Endothelial cell of umbilical vein (primary cell): ENCODE measurements at regions not wholly inside any gene's neighbourhood (a gene's known extent, or its start where the extent isn't known, plus 50 kb on each side); places are given as distances from the start of the nearest gene placed in this dataset.

Experiments used
- BruUV-seq: library from RNA; stranded (reverse); fragments of 400-500 nt; replicated peaks from 2 replicates; lab custom pipeline; 2021; lab: Mats Ljungman, UMichigan
- CTCF ChIA-PET: fragments of 300-600, 350-600 bp; sonication (Branson Sonifier 250); formaldehyde crosslinking; loops from one replicate; lab custom pipeline; 2021; ENCODE audit warnings: antibody characterized with exemption, inconsistent platforms; lab: Charles Lee
- POLR2A ChIA-PET: fragments of 300-600, 350-600 bp; sonication (Branson Sonifier 250); formaldehyde crosslinking; loops from one replicate; lab custom pipeline; 2021; ENCODE audit warnings: antibody characterized with exemption, inconsistent platforms; lab: Charles Lee
- DNase-seq: peaks from one replicate; pipeline ENCODE4 v3.0.0-alpha.2; 2011; ENCODE audit warnings: low read depth, low spot score
- FAIRE-seq: peaks from 2 replicates; lab custom pipeline; 2011; peaks lifted over from hg19 to GRCh38; lab: Jason Lieb, UNC
- H2AFZ ChIP-seq: 2 replicates; pipeline ENCODE4 v1.6.0; 2012; ENCODE audit warnings: low read depth, low read length, control low read depth, inconsistent platforms
- H3K27ac ChIP-seq: 2 replicates; pipeline ENCODE4 v1.5.1; 2011; ENCODE audit warnings: low read depth, mild to moderate bottlenecking, control low read depth, low read length, moderate library complexity; ENCODE audit not compliant: insufficient read depth
- H3K27me3 ChIP-seq, 2 experiments: 2 replicates each; pipeline versions ENCODE4 v1.6.0 to v1.6.1; 2011; ENCODE audit warnings: low read length in 2 of 2, mixed read lengths in 1 of 2; ENCODE audit not compliant: control insufficient read depth in 2 of 2, insufficient read depth in 2 of 2
- H3K36me3 ChIP-seq, 2 experiments: 2 replicates in 1 of 2; 3 replicates in 1 of 2; pipeline ENCODE4 v1.5.1; 2011; ENCODE audit warnings: low read length in 2 of 2, mild to moderate bottlenecking in 1 of 2, moderate library complexity in 1 of 2; ENCODE audit not compliant: control insufficient read depth in 2 of 2, insufficient read depth in 2 of 2; ENCODE audit errors: extremely low read depth in 1 of 2
- H3K4me1 ChIP-seq: 3 replicates; pipeline ENCODE4 v1.5.1; 2011; ENCODE audit warnings: mild to moderate bottlenecking, low read length; ENCODE audit not compliant: control insufficient read depth, insufficient read depth; ENCODE audit errors: extremely low read depth
- H3K4me2 ChIP-seq: 2 replicates; pipeline ENCODE4 v1.6.1; 2011; ENCODE audit warnings: low read length, control low read depth, mixed read lengths; ENCODE audit not compliant: insufficient read depth
- H3K4me3 ChIP-seq, 3 experiments: fragments of 200-600 bp in 1 of 3; sonication (generic), shearing (Covaris generic) in 1 of 3; replicated peaks in 1 of 3; 2 replicates each; pipeline ENCODE4 v1.5.1; 2011 to 2016; ENCODE audit warnings: control low read depth in 3 of 3, low read length in 3 of 3, mild to moderate bottlenecking in 2 of 3, inconsistent platforms in 1 of 3, low read depth in 1 of 3, moderate library complexity in 1 of 3; ENCODE audit not compliant: insufficient read depth in 1 of 3
- H3K79me2 ChIP-seq: 2 replicates; pipeline ENCODE4 v1.6.0; 2012; ENCODE audit warnings: low read length, inconsistent platforms; ENCODE audit not compliant: control insufficient read depth, insufficient read depth
- H3K9ac ChIP-seq: replicated peaks from 2 replicates; pipeline ENCODE3; 2011; ENCODE audit warnings: low read length, control low read depth; ENCODE audit not compliant: insufficient read depth; ENCODE audit errors: extremely low read depth
- H3K9me1 ChIP-seq: replicated peaks from 3 replicates; pipeline ENCODE4 v1.6.0; 2011; ENCODE audit warnings: mild to moderate bottlenecking, low read length; ENCODE audit not compliant: control insufficient read depth, insufficient read depth; ENCODE audit errors: extremely low read depth
- H3K9me3 ChIP-seq: replicated peaks from 2 replicates; pipeline ENCODE4 v1.5.1; 2012; ENCODE audit warnings: low read length, inconsistent platforms; ENCODE audit not compliant: control insufficient read depth, insufficient read depth
- H4K20me1 ChIP-seq: replicated peaks from 2 replicates; pipeline ENCODE3; 2011; ENCODE audit warnings: mild to moderate bottlenecking, low read length; ENCODE audit not compliant: control insufficient read depth, insufficient read depth; ENCODE audit errors: extremely low read depth
- CTCF ChIP-seq, 2 donors: IDR thresholded peaks; 1 replicate in 1 of 2; 2 replicates in 1 of 2; pipeline ENCODE4 v1.5.1; 2011; ENCODE audit warnings: low read length in 2 of 2, mild to moderate bottlenecking in 2 of 2, moderate library complexity in 2 of 2, control low read depth in 1 of 2, inconsistent platforms in 1 of 2, low read depth in 1 of 2; ENCODE audit not compliant: insufficient read depth in 1 of 2; ENCODE audit errors: extremely low read depth in 1 of 2
- EZH2 ChIP-seq: IDR thresholded peaks from 2 replicates; pipeline ENCODE4 v1.6.1; 2012; ENCODE audit warnings: borderline replicate concordance, low read depth, mild to moderate bottlenecking, moderate library complexity, low read length, inconsistent platforms; ENCODE audit not compliant: severe bottlenecking
- FOS ChIP-seq: IDR thresholded peaks from 2 replicates; pipeline ENCODE4 v1.6.1; 2011; ENCODE audit warnings: mild to moderate bottlenecking, low read length, moderate library complexity, borderline replicate concordance; ENCODE audit not compliant: insufficient read depth
- GATA2 ChIP-seq: IDR thresholded peaks from 2 replicates; pipeline ENCODE4 v1.7.0; 2011; ENCODE audit warnings: low read depth, mild to moderate bottlenecking, moderate library complexity, mixed read lengths, low read length; ENCODE audit not compliant: insufficient read length, insufficient read depth
- JUN ChIP-seq: IDR thresholded peaks from 2 replicates; pipeline ENCODE4 v1.6.1; 2011; ENCODE audit warnings: borderline replicate concordance, low read depth; ENCODE audit not compliant: insufficient read length, insufficient read depth
- MAX ChIP-seq: IDR thresholded peaks from 2 replicates; pipeline ENCODE4 v1.6.1; 2011; ENCODE audit not compliant: insufficient read depth, insufficient read length
- MYC ChIP-seq: IDR thresholded peaks from one replicate; pipeline ENCODE4 v1.6.1; 2011; ENCODE audit warnings: mild to moderate bottlenecking, low read depth, low read length
- POLR2A ChIP-seq: IDR thresholded peaks from 2 replicates; pipeline ENCODE4 v1.6.1; 2012; ENCODE audit warnings: low read depth, mild to moderate bottlenecking, control low read depth, low read length
- POLR2AphosphoS5 ChIP-seq: IDR thresholded peaks from 2 replicates; pipeline ENCODE4 v1.6.1; 2012; ENCODE audit warnings: low read depth, mild to moderate bottlenecking, control low read depth, low read length, moderate library complexity; ENCODE audit not compliant: insufficient read depth
- dilution Hi-C: fragments of 300-500 bp; cut with MboI; formaldehyde crosslinking; loops from one replicate; pipeline ENCODE4 v1.15.0; 2019; ENCODE audit warnings: low sequenced_read_pairs; ENCODE audit not compliant: extremely low pct_ligation_motif_present
- intact Hi-C: fragments of 100-400 bp; cut with micrococcal nuclease; formaldehyde crosslinking; loops from one replicate; pipeline ENCODE4 v1.10.0; 2022

GRCh38 chr18:56171848-56172247 lies 466.5 kb downstream of the TXNL1 start:
- no TSS peak for BruUV-seq
- Histone ChIP-seq H4K20me1 (no peaks in the 10 kb centered on the region), H2AFZ (no peak overlapping the region), H3K27ac (no peak overlapping the region), H3K4me1 (peaks cover 7% of the 10 kb centered on the region), H3K79me2 (no peaks in the 10 kb centered on the region), H3K4me2 (no peak overlapping the region), H3K9me3 (no peaks in the 10 kb centered on the region), H3K4me3 (no peak overlapping the region), H3K27me3 (no peaks in the 10 kb centered on the region), H3K36me3 (no peaks in the 10 kb centered on the region), H3K9me1 (no peaks in the 10 kb centered on the region), H3K9ac (no peak overlapping the region)
- dilution Hi-C loops (no loop called here), intact Hi-C loops (no loop called here)
- ChIA-PET POLR2A (no interaction called here), CTCF (no interaction called here)
- DNase-seq = no peak
- no peak for TF ChIP-seq MYC
- FAIRE-seq = no peak

- Histone ChIP-seq H3K27me3 (no peaks in the 10 kb centered on the region), H2AFZ (peak overlapping the region; percentile 79), H3K79me2 (no peaks in the 10 kb centered on the region), H3K27ac (no peak overlapping the region), H3K4me1 (peaks cover 7% of the 10 kb centered on the region), H3K4me3 (no peak overlapping the region), H3K9ac (no peak overlapping the region), H3K4me2 (no peak overlapping the region), H4K20me1 (no peaks in the 10 kb centered on the region), H3K9me1 (no peaks in the 10 kb centered on the region), H3K36me3 (no peaks in the 10 kb centered on the region), H3K9me3 (no peaks in the 10 kb centered on the region)
- dilution Hi-C loops (no loop called here), intact Hi-C loops (no loop called here)
- FAIRE-seq (no peak), DNase-seq (peak; percentile 54)
- TF ChIP-seq FOS (no peak), CTCF (IDR thresholded peaks at IDR 0.05; ENCODE audit: extremely low read depth in 1 of 2, insufficient read depth in 1 of 2, low read depth in 1 of 2, low read length in 2 of 2) (no peak), GATA2 (no peak), EZH2 (no peak), POLR2A (no peak), MAX (no peak), POLR2AphosphoS5 (no peak), MYC (no peak), JUN (no peak)
- ChIA-PET CTCF (interaction anchor here (0.7 to 1.0 kb wide), 3 partner anchors 10 to 85 kb away, joined by 3 read pairs; no protein-coding TSS in a partner anchor), POLR2A (no interaction called here)
- BruUV-seq = no TSS peak
Measured at GRCh38 chr18:56168049-56168781, 470.2 kb downstream of the TXNL1 start.
